ENCODE measurements at regions not wholly inside any gene's neighbourhood (a gene's known extent, or its start where the extent isn't known, plus 50 kb on each side); places are given as distances from the start of the nearest gene placed in this dataset.

DNA sequence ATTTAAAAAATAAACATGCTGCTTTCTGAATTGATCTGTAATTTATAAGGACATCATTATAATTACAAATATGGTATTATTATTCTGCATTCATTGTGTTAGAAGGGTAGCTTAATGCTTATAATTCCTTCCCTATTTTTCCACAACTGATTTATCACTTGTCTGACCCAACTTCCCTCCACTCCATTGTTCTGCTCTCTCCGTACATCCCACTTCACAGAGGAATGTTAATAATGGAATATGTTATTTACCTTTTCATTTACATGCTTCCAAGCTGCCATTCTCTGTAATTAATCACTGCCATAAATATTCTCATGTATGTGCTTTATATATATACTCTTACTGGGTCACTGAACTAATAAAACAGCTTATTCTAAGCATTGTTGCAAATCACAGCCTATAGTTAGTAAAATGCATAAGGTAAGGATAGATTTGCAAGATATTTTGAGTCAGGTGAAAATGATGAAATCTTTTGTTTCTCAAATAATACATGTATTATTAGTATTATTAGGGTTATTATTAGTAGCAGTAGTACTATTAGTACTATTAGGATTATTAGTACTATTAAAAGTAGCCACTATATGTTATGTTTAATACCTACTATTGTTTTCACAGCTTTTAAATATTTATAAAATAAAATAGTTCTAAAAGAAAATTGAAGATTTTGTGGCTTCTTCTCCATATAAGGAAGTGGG lies 70.6 kb upstream of the NEK7 start:
- ChIA-PET SMC1A (ENCODE audit: uncharacterized antibody, unreplicated experiment) (interaction anchor here (0.7 to 2.4 kb wide), 11 partner anchors 9 to 381 kb away, joined by 3 to 7 read pairs (median 4); no protein-coding TSS in a partner anchor), CTCF (interaction anchor here (0.6 to 3.8 kb wide), 16 partner anchors 9 to 1378 kb away, joined by 3 to 20 read pairs (median 3); no protein-coding TSS in a partner anchor), POLR2A (no interaction called here), RAD21 (ENCODE audit: unreplicated experiment) (interaction anchor here (0.9 to 1.9 kb wide), 6 partner anchors 11 to 378 kb away, joined by 3 to 5 read pairs (median 3); no protein-coding TSS in a partner anchor)
- Histone ChIP-seq H2AFZ (ENCODE audit: control insufficient read depth, low read depth, low read length) (no peak overlapping the region), H3K36me3 (ENCODE audit: control insufficient read depth in 2 of 2, insufficient read depth in 2 of 2, low read length in 1 of 2) (no peaks in the 10 kb centered on the region), H3K4me2 (ENCODE audit: control insufficient read depth, insufficient read depth) (no peak overlapping the region), H3K9me3 (replicated peaks; ENCODE audit: control insufficient read depth, insufficient read depth, low read length) (no peaks in the 10 kb centered on the region), H3K4me3 (no peak overlapping the region), H4K20me1 (ENCODE audit: control insufficient read depth, insufficient read depth) (no peaks in the 10 kb centered on the region), H3K27me3 (replicated peaks in 1 of 2; ENCODE audit: control insufficient read depth in 2 of 2, insufficient read depth in 2 of 2, low read length in 1 of 2) (no peaks in the 10 kb centered on the region; a peak in 1 of 4 replicates), H3K9ac (ENCODE audit: control insufficient read depth, insufficient read depth, low read length) (no peak overlapping the region), H3K79me2 (ENCODE audit: control insufficient read depth, insufficient read depth, low read length) (no peaks in the 10 kb centered on the region), H3K4me1 (ENCODE audit: control insufficient read depth, insufficient read depth, low read length) (no peaks in the 10 kb centered on the region), H3K27ac (ENCODE audit: control insufficient read depth, insufficient read depth) (no peak overlapping the region)
- no peak for TF ChIP-seq CHD1 (IDR thresholded peaks at IDR 0.05; ENCODE audit: low read depth, low read length)
- TF ChIP-seq, protein P1, sequence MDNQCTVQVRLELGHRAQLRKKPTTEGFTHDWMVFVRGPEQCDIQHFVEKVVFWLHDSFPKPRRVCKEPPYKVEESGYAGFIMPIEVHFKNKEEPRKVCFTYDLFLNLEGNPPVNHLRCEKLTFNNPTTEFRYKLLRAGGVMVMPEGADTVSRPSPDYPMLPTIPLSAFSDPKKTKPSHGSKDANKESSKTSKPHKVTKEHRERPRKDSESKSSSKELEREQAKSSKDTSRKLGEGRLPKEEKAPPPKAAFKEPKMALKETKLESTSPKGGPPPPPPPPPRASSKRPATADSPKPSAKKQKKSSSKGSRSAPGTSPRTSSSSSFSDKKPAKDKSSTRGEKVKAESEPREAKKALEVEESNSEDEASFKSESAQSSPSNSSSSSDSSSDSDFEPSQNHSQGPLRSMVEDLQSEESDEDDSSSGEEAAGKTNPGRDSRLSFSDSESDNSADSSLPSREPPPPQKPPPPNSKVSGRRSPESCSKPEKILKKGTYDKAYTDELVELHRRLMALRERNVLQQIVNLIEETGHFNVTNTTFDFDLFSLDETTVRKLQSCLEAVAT (IDR thresholded peaks at IDR 0.05) = no peak
- TF ChIP-seq NBN (IDR thresholded peaks at IDR 0.05) = no peak
- TF ChIP-seq, protein P2, sequence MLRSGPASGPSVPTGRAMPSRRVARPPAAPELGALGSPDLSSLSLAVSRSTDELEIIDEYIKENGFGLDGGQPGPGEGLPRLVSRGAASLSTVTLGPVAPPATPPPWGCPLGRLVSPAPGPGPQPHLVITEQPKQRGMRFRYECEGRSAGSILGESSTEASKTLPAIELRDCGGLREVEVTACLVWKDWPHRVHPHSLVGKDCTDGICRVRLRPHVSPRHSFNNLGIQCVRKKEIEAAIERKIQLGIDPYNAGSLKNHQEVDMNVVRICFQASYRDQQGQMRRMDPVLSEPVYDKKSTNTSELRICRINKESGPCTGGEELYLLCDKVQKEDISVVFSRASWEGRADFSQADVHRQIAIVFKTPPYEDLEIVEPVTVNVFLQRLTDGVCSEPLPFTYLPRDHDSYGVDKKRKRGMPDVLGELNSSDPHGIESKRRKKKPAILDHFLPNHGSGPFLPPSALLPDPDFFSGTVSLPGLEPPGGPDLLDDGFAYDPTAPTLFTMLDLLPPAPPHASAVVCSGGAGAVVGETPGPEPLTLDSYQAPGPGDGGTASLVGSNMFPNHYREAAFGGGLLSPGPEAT (IDR thresholded peaks at IDR 0.05; ENCODE audit: low read depth) = no peak
- ATAC-seq = no peak
- intact Hi-C loops (cut with micrococcal nuclease; ENCODE audit: unreplicated experiment) (loop anchor here (5.0 kb wide), 2 partner anchors 191 to 601 kb away; no protein-coding TSS in a partner anchor), in situ Hi-C loops (cut with MboI) (loop anchor here (10.0 kb wide), 1 partner anchor 599 kb away; no protein-coding TSS in a partner anchor)
- 70% methylated on average over 1 of the region's 1 CpG for WGBS (ENCODE audit: insufficient coverage, insufficient replicate concordance, low lambda C conversion rate, missing lambda C conversion rate)
- BruUV-seq (replicated peaks) = no TSS peak
- no peak for DNase-seq (ENCODE audit: low read depth, low spot score)
- no peak for FAIRE-seq
